ENCODE measurements at regions not wholly inside any gene's neighbourhood (a gene's known extent, or its start where the extent isn't known, plus 50 kb on each side); places are given as distances from the start of the nearest gene placed in this dataset.
"Not testable (repeated sequence)": the region's sequence is repeated elsewhere in the genome, so short reads cannot be mapped to it uniquely, and the experiment has no call there.

GRCh38 chr3:29156086-29156715 is 124.7 kb upstream of the RBMS3 start:
- DNase-seq, result no peak

- DNase-seq, result no peak
Measured at GRCh38 chr3:29164825-29165224, 116.0 kb upstream of the RBMS3 start.

GRCh38 chr3:29167180-29167579 is 113.7 kb upstream of the RBMS3 start:
- no peak for DNase-seq

GRCh38 chr3:29168081-29168480 is 112.8 kb upstream of the RBMS3 start:
- DNase-seq, result no peak

GRCh38 chr3:29168696-29169095 is 112.2 kb upstream of the RBMS3 start:
- DNase-seq, result no peak

- no peak for DNase-seq
Measured at GRCh38 chr3:29169451-29169850, 111.4 kb upstream of the RBMS3 start.

- DNase-seq, result no peak
Measured at GRCh38 chr3:29171043-29171990, 109.6 kb upstream of the RBMS3 start.

- no peak for DNase-seq
Measured at GRCh38 chr3:29176501-29176900, 104.4 kb upstream of the RBMS3 start.

- no peak for DNase-seq
Measured at GRCh38 chr3:29178809-29179793, 101.8 kb upstream of the RBMS3 start.

GRCh38 chr3:29181149-29181780 is 99.6 kb upstream of the RBMS3 start:
- no peak for DNase-seq

- DNase-seq, result no peak
Measured at GRCh38 chr3:29181872-29182271, 99.0 kb upstream of the RBMS3 start.

- DNase-seq, result not testable (repeated sequence)
Measured at GRCh38 chr3:29182828-29183227, 98.0 kb upstream of the RBMS3 start.

GRCh38 chr3:29183346-29184087 is 97.4 kb upstream of the RBMS3 start:
- no peak for DNase-seq

GRCh38 chr3:29185706-29186105 is 95.2 kb upstream of the RBMS3 start:
- no peak for DNase-seq

GRCh38 chr3:29186131-29186599 is 94.7 kb upstream of the RBMS3 start:
- DNase-seq, result no peak

GRCh38 chr3:29186982-29187725 is 93.7 kb upstream of the RBMS3 start:
- DNase-seq, result no peak

- no peak for DNase-seq
Measured at GRCh38 chr3:29189328-29189727, 91.5 kb upstream of the RBMS3 start.

- DNase-seq, result no peak
Measured at GRCh38 chr3:29194139-29194538, 86.7 kb upstream of the RBMS3 start.

- no peak for DNase-seq
Measured at GRCh38 chr3:29195056-29195455, 85.8 kb upstream of the RBMS3 start.

- DNase-seq, result no peak
Measured at GRCh38 chr3:29201604-29202003, 79.3 kb upstream of the RBMS3 start.

- DNase-seq, result no peak
Measured at GRCh38 chr3:29202378-29202777, 78.5 kb upstream of the RBMS3 start.
